IMR-90 (cell line): ENCODE measurements at regions not wholly inside any gene's neighbourhood (a gene's known extent, or its start where the extent isn't known, plus 50 kb on each side); places are given as distances from the start of the nearest gene placed in this dataset.

Experiments used
- ATAC-seq: fragments of 200-7000 bp; cut with Tn5 transposase; 2 replicates; pipeline ENCODE4 v1.9.1; 2020; ENCODE audit warnings: low read depth, mild to moderate bottlenecking, moderate library complexity
- BruUV-seq: library from RNA; stranded (reverse); fragments of 400-500 nt; replicated peaks from 2 replicates; lab custom pipeline; 2021; lab: Mats Ljungman, UMichigan
- CTCF ChIA-PET: fragments of 300-600 bp; formaldehyde crosslinking; extraction: SDS; loops from one replicate; lab custom pipeline; 2021; ENCODE audit warnings: antibody characterized with exemption; lab: Yijun Ruan, JAX
- POLR2A ChIA-PET: fragments of 300-600 bp; sonication (Branson Sonifier 250); formaldehyde crosslinking; loops from one replicate; lab custom pipeline; 2022; ENCODE audit warnings: antibody characterized with exemption; ENCODE audit not compliant: unreplicated experiment; lab: Charles Lee
- DNase-seq: peaks from one replicate; pipeline ENCODE4 v3.0.0; 2013
- H2AFZ ChIP-seq: replicated peaks from 2 replicates; pipeline ENCODE3; 2013; ENCODE audit warnings: low read length, mild to moderate bottlenecking; ENCODE audit not compliant: poor library complexity
- H2AK5ac ChIP-seq: 2 replicates; pipeline ENCODE4 v1.6.1; 2013; ENCODE audit warnings: low read depth, low read length, inconsistent platforms
- H2AK9ac ChIP-seq: replicated peaks from 2 replicates; pipeline ENCODE3; 2013; ENCODE audit warnings: mild to moderate bottlenecking, low read depth, low read length, moderate library complexity; ENCODE audit not compliant: poor library complexity
- H2BK120ac ChIP-seq: 2 replicates; pipeline ENCODE4 v1.6.1; 2013; ENCODE audit warnings: low read depth, low read length, inconsistent platforms
- H2BK15ac ChIP-seq: 3 replicates; pipeline ENCODE4 v1.6.1; 2013; ENCODE audit warnings: low read depth, low read length, inconsistent platforms
- H2BK20ac ChIP-seq: 2 replicates; pipeline ENCODE4 v1.6.1; 2013; ENCODE audit warnings: low read depth, mild to moderate bottlenecking, inconsistent platforms, low read length, moderate library complexity
- H2BK5ac ChIP-seq: 2 replicates; pipeline ENCODE4 v1.6.1; 2013; ENCODE audit warnings: mild to moderate bottlenecking, low read depth, low read length, inconsistent platforms; ENCODE audit not compliant: poor library complexity, severe bottlenecking
- H3K14ac ChIP-seq: replicated peaks from 2 replicates; pipeline ENCODE4 v1.6.1; 2013; ENCODE audit warnings: low read depth, low read length, inconsistent platforms
- H3K18ac ChIP-seq: 2 replicates; pipeline ENCODE4 v1.6.1; 2013; ENCODE audit warnings: low read depth, low read length, control low read depth
- H3K23ac ChIP-seq: 2 replicates; pipeline ENCODE4 v1.6.1; 2013; ENCODE audit warnings: low read depth, low read length, inconsistent platforms
- H3K27ac ChIP-seq: 2 replicates; pipeline ENCODE4 v1.5.1; 2013; ENCODE audit warnings: mild to moderate bottlenecking, control low read depth, low read length; ENCODE audit not compliant: insufficient read depth
- H3K27me3 ChIP-seq: 2 replicates; pipeline ENCODE4 v1.6.1; 2013; ENCODE audit warnings: low read length; ENCODE audit not compliant: control insufficient read depth, insufficient read depth
- H3K36me3 ChIP-seq: 2 replicates; pipeline ENCODE4 v1.6.1; 2013; ENCODE audit warnings: low read length, mixed read lengths; ENCODE audit not compliant: control insufficient read depth, insufficient read depth
- H3K4ac ChIP-seq: 2 replicates; pipeline ENCODE4 v1.6.1; 2013; ENCODE audit warnings: low read depth, low read length, inconsistent platforms
- H3K4me1 ChIP-seq: 2 replicates; pipeline ENCODE4 v1.6.1; 2013; ENCODE audit warnings: low read length, mixed read lengths; ENCODE audit not compliant: control insufficient read depth, insufficient read depth
- H3K4me2 ChIP-seq: 2 replicates; pipeline ENCODE4 v1.6.1; 2013; ENCODE audit warnings: low read depth, mild to moderate bottlenecking, control low read depth, low read length, moderate library complexity
- H3K4me3 ChIP-seq: 2 replicates; pipeline ENCODE4 v1.5.1; 2013; ENCODE audit warnings: low read depth, mild to moderate bottlenecking, control low read depth, low read length, moderate library complexity; ENCODE audit not compliant: insufficient read depth
- H3K56ac ChIP-seq: 2 replicates; pipeline ENCODE4 v1.6.1; 2013; ENCODE audit warnings: low read length, inconsistent platforms; ENCODE audit not compliant: insufficient read depth; ENCODE audit errors: extremely low read depth
- H3K79me1 ChIP-seq, 2 experiments: 2 replicates each; pipeline ENCODE4 v1.6.1; 2013; ENCODE audit warnings: low read length in 2 of 2, inconsistent platforms in 1 of 2, low read depth in 1 of 2
- H3K9ac ChIP-seq: 2 replicates; pipeline ENCODE4 v1.6.1; 2013; ENCODE audit warnings: low read depth, low read length, control low read depth
- H3K9me1 ChIP-seq: 2 replicates; pipeline ENCODE4 v1.6.1; 2013; ENCODE audit warnings: low read length, inconsistent platforms; ENCODE audit not compliant: insufficient read depth
- H3K9me3 ChIP-seq: 2 replicates; pipeline ENCODE4 v1.6.1; 2013; ENCODE audit warnings: low read length; ENCODE audit not compliant: control insufficient read depth, insufficient read depth
- H4K20me1 ChIP-seq: 2 replicates; pipeline ENCODE4 v1.6.1; 2013; ENCODE audit warnings: low read length, inconsistent platforms; ENCODE audit not compliant: insufficient read depth
- H4K5ac ChIP-seq: 2 replicates; pipeline ENCODE4 v1.6.1; 2013; ENCODE audit warnings: mild to moderate bottlenecking, low read depth, low read length, control low read depth
- H4K8ac ChIP-seq, 2 experiments: 2 replicates each; pipeline ENCODE4 v1.6.1; 2013; ENCODE audit warnings: low read depth in 2 of 2, low read length in 2 of 2, control low read depth in 1 of 2, inconsistent platforms in 1 of 2
- H4K91ac ChIP-seq: 2 replicates; pipeline ENCODE4 v1.6.1; 2013; ENCODE audit warnings: low read depth, low read length, inconsistent platforms; ENCODE audit not compliant: insufficient read depth
- CEBPB ChIP-seq: IDR thresholded peaks from 2 replicates; pipeline ENCODE4 v1.6.1; 2012; ENCODE audit warnings: low read depth, low read length, improper control_type of control experiment
- CHD1 ChIP-seq: IDR thresholded peaks from 2 replicates; pipeline ENCODE4 v1.6.1; 2012; ENCODE audit warnings: low read depth, low read length, improper control_type of control experiment
- ELK1 ChIP-seq: fragments of 150-350 bp; IDR thresholded peaks from 2 replicates; pipeline ENCODE4 v1.6.1; 2016; ENCODE audit warnings: low read depth, mild to moderate bottlenecking, low read length, moderate library complexity, borderline replicate concordance
- MAFK ChIP-seq: IDR thresholded peaks from 2 replicates; pipeline ENCODE4 v1.6.1; 2012; ENCODE audit warnings: low read depth, low read length, improper control_type of control experiment
- MAZ ChIP-seq: IDR thresholded peaks from 2 replicates; pipeline ENCODE4 v1.6.1; 2012; ENCODE audit warnings: low read depth, mild to moderate bottlenecking, low read length, improper control_type of control experiment, moderate library complexity, borderline replicate concordance
- MXI1 ChIP-seq: IDR thresholded peaks from 2 replicates; pipeline ENCODE4 v1.6.1; 2012; ENCODE audit warnings: low read depth, mild to moderate bottlenecking, low read length, moderate library complexity, borderline replicate concordance
- NFE2L2 ChIP-seq: fragments of 150-350 bp; IDR thresholded peaks from 2 replicates; pipeline ENCODE4 v1.6.1; 2016; ENCODE audit warnings: low read depth, mild to moderate bottlenecking, low read length
- POLR2A ChIP-seq: IDR thresholded peaks from 2 replicates; pipeline ENCODE4 v1.6.1; 2012; ENCODE audit warnings: mild to moderate bottlenecking, low read depth, low read length
- RAD21 ChIP-seq: IDR thresholded peaks from 2 replicates; pipeline ENCODE4 v1.6.1; 2012; ENCODE audit warnings: low read length, improper control_type of control experiment
- RCOR1 ChIP-seq: IDR thresholded peaks from 2 replicates; pipeline ENCODE4 v1.6.1; 2012; ENCODE audit warnings: mild to moderate bottlenecking, low read length, improper control_type of control experiment; ENCODE audit not compliant: insufficient replicate concordance
- RFX5 ChIP-seq: IDR thresholded peaks from 2 replicates; pipeline ENCODE4 v1.8.0; 2012; ENCODE audit warnings: low read depth, mild to moderate bottlenecking, low read length, moderate library complexity
- SMC3 ChIP-seq: fragments of 150-350 bp; IDR thresholded peaks from 2 replicates; pipeline ENCODE4 v1.6.1; 2016; ENCODE audit warnings: low read depth, mild to moderate bottlenecking, antibody characterized with exemption, low read length, moderate library complexity
- USF2 ChIP-seq: fragments of 150-350 bp; IDR thresholded peaks from 2 replicates; pipeline ENCODE4 v1.6.1; 2017; ENCODE audit warnings: mild to moderate bottlenecking, antibody characterized with exemption, low read length, low read depth
- WGBS, 2 experiments: methylation state at CpG; one replicate each; pipeline versions ENCODE4 v1.1.5 to v1.1.7; 2013; ENCODE audit warnings: missing lambda C conversion rate in 2 of 2; ENCODE audit not compliant: insufficient read length in 1 of 2; ENCODE audit errors: extremely low coverage in 2 of 2; 5-methylcytosine and 5-hydroxymethylcytosine counted together
- dilution Hi-C: fragments of 300-500 bp; cut with HindIII; formaldehyde crosslinking; loops from one replicate; pipeline ENCODE4 v1.14.3; 2018; ENCODE audit warnings: low sequenced_read_pairs; ENCODE audit not compliant: unreplicated experiment
- in situ Hi-C: fragments of 300-500 bp; cut with MboI; formaldehyde crosslinking; loops from 3 replicates; pipeline ENCODE4 v1.14.3; 2019; ENCODE audit warnings: low sequenced_read_pairs, inconsistent platforms, mixed read lengths
- intact Hi-C: fragments of 100-400 bp; cut with micrococcal nuclease; formaldehyde crosslinking; loops from 2 replicates; pipeline ENCODE4 v1.10.0; 2022

- Histone ChIP-seq H2BK120ac (no peak overlapping the region), H3K4me2 (no peak overlapping the region), H2AK5ac (no peak overlapping the region), H4K5ac (no peak overlapping the region), H3K23ac (no peak overlapping the region), H2BK15ac (no peak overlapping the region), H3K27ac (no peak overlapping the region), H2AFZ (no peak overlapping the region), H3K18ac (no peak overlapping the region), H2AK9ac (no peak overlapping the region), H3K27me3 (peaks cover 4% of the 10 kb centered on the region), H3K9me1 (no peaks in the 10 kb centered on the region), H3K14ac (no peak overlapping the region), H3K4me3 (no peak overlapping the region), H3K9me3 (no peaks in the 10 kb centered on the region), H4K91ac (no peak overlapping the region), H3K4me1 (no peaks in the 10 kb centered on the region), H3K56ac (no peak overlapping the region), H4K20me1 (no peaks in the 10 kb centered on the region), H3K9ac (no peak overlapping the region), H3K36me3 (no peaks in the 10 kb centered on the region), H3K4ac (no peak overlapping the region), H2BK5ac (no peak overlapping the region), H2BK20ac (no peak overlapping the region), H3K79me1 (no peaks in the 10 kb centered on the region), H4K8ac (no peak overlapping the region)
- ATAC-seq (no peak), DNase-seq (no peak)
- ChIA-PET POLR2A (no interaction called here), CTCF (no interaction called here)
- intact Hi-C loops (no loop called here), dilution Hi-C loops (no loop called here), in situ Hi-C loops (no loop called here)
- BruUV-seq: no TSS peak
- no CpG with 5 or more reads among the region's 5 CpGs for WGBS, 2 experiments
- no peak for TF ChIP-seq CHD1
- TF ChIP-seq ELK1: no peak
- no peak for TF ChIP-seq MXI1
- TF ChIP-seq USF2: no peak
- TF ChIP-seq MAFK: no peak
- TF ChIP-seq MAZ: no peak
- TF ChIP-seq RAD21: no peak
- TF ChIP-seq NFE2L2: no peak
- TF ChIP-seq CEBPB: no peak
- no peak for TF ChIP-seq RFX5
- TF ChIP-seq RCOR1: no peak
- no peak for TF ChIP-seq POLR2A
- TF ChIP-seq SMC3: no peak
Observed at GRCh38 chr17:79285973-79286372, 211.3 kb downstream of the ENGASE start.
